GM19455 (cell line): ENCODE measurements at regions not wholly inside any gene's neighbourhood (a gene's known extent, or its start where the extent isn't known, plus 50 kb on each side); places are given as distances from the start of the nearest gene placed in this dataset.
"Not testable (repeated sequence)": the region's sequence is repeated elsewhere in the genome, so short reads cannot be mapped to it uniquely, and the experiment has no call there.

ENCODE experiments used
- ATAC-seq: cut with Tn5 transposase; IDR thresholded peaks from one replicate; pipeline ENCODE4 v1.9.1; 2021; ENCODE audit not compliant: unreplicated experiment

- no peak for ATAC-seq
Measured at GRCh38 chr11:110347660-110348059, 51.2 kb upstream of the RDX start.

DNA sequence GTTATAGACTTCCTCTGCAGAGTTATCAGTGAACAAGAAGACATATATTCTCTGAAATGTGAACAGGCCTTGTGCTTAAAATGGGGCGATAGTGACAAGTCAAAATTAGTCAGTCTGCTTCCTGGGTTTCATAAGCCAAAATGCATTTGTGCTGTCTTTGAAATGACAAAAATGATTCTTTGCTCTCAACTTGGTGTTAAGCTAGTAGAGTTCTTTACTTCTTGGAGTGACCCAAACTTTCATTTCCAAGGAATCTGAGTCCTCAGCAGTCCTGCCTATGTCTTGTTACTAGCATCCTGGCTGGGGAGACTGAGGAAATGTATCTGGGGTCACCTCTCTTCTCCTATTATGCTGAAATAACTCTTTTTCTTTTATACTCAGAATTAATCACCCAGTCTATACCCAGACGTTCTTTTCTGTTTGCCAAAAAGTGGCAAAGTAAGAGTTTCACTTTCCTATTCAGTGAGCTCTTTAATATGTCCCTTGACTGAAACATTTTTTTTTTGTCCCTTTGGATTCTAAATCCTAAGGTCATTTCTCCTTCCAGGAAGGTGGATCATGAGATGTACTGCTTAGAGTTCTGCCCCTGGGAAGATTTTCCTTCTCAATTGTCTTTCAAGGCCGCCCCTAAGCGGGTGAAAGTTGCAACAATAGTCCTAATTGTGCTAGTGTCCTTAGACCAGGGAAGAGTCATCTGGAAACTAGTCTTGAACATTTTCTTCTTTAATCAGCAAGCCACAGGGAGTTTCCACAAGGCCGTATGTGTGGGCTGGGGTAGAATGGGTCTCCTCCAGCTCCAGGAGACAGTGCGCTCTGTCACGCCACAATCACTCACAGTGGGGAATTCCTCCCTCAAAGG lies 53.0 kb upstream of the RDX start:
- ATAC-seq, result peak; percentile 83

DNA sequence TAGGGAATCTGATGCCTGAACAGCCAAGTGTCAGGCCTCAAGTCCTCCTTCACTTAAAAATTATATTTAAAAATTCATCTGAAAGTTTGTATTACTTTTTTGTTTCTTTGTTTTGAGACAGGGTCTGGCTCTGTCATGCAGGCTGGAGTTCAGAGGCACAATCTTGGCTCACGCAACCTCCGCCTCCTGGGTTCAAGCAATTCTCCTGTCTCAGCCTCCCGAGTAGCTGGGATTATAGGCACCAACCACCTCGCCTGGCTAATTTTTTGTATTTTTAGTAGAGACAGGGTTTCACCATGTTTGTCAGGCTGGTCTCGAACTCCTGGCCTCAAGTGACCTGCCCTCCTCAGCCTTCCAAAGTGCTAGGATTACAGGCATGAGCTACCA lies 53.6 kb upstream of the RDX start:
- ATAC-seq, result peak; percentile 4

- no peak for ATAC-seq
Measured at GRCh38 chr11:110355011-110355744, 58.8 kb upstream of the RDX start.

DNA sequence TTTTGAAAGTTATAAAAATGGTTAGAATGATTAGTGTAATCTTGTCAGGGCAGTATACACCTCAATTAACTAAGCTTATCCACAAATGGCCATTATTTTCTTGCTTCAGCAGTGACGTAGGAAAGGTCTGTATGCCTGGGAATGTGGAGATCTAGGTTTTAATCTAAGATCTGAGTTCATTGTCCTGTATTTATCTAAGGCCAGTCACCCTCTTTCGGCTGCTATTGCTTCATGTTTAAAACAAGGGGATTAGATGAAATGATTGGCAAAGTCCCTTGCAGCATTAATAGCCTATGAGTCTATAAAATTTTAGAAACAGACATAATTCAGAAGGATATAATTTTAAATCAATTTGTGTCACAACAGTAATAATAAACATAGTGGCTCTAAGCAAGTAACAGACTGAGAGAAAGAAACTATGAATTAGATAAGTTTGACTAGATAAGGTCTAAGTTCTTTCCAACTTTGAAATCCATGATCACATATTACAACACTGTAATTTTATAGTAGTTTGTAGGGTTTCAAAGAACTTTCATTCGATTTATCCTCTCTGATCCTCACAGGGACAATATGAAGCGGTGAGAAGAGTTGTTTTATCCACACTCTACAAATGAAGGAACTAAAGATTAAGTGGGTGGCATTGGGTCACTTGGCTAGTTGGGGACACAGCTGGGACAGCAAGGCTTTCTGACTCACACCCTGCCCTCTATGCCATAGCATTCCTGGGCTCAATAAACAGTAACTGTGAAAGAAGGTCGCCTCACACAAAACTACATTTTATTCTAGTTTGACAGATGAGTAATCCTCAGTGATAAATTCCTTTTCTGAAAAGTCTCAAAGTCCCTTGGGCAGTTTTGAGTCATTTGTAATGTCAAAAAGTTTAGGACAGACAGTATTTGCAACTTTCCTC lies 60.6 kb upstream of the RDX start:
- no peak for ATAC-seq

- ATAC-seq, result no peak
Measured at GRCh38 chr11:110358336-110358735, 61.9 kb upstream of the RDX start.

- not testable (repeated sequence) for ATAC-seq
Measured at GRCh38 chr11:110360781-110361408, 64.5 kb upstream of the RDX start.

- no peak for ATAC-seq
Measured at GRCh38 chr11:110362971-110363509, 66.6 kb upstream of the RDX start.

DNA sequence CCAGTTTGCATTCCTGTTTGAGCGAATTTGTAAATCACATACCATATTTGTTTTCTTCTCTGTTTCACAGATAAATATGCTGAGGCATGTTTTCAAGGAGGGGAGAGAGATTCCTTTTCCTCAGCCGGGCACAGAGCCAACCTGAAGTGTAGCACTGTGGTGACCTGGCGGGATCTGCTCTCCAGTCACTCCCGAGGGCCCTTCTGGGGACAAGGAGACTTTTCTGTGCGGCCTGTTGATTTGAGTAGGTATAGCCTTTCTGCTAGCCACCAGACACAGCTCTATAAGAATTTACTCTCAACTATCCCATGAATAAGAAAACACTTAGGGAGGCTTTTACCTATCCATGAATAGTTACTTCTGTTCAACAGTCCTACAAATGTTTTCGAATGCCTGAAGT lies 63.5 kb upstream of the FDX1 start:
- no peak for ATAC-seq

GRCh38 chr11:110367571-110367970 lies 62.2 kb upstream of the FDX1 start:
- no peak for ATAC-seq

DNA sequence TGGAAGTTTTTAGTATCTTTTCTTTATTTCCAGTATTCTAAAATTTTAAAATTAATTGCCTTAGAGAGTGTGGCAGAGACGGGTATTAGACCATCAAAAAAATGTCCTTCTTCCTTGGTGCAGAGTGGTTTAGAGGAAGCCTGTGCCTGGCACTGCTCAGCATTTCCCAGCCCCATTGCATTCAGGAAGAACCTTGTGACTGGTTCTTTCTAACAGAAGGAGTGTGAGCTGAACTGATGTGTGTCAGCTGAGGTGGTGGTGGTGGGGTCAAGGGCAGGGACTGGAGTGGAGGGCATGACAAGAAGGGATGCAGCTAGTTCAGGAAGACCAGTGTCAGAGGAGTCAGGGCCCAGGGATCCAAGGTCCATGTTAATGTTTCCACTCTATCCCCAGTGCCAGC lies 58.7 kb upstream of the FDX1 start:
- no peak for ATAC-seq

GRCh38 chr11:110373051-110373702 lies 56.6 kb upstream of the FDX1 start:
- ATAC-seq, result peak; percentile 97

DNA sequence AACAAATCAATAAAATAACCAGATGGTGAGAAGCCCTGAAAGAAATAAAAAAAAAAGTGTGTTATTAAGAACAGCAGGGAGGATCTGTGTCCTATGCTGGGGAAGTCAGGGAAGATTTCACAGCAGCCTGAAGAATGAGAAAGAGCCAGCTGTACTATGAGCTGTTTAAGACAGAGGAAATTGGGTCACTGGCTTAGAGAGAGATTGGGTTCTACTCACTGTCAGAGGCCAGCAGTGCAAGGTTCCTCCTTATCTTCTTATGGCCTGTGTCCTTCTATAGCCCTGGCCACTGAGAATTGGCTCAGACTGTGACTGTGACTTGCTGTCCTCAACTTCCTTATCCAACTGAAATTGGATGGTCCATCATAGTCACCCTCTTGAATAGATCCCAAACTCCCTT lies 54.8 kb upstream of the FDX1 start:
- no peak for ATAC-seq

- ATAC-seq, result no peak
Measured at GRCh38 chr11:110375351-110375750, 54.4 kb upstream of the FDX1 start.

GRCh38 chr11:110376021-110376420 lies 53.7 kb upstream of the FDX1 start:
- no peak for ATAC-seq

DNA sequence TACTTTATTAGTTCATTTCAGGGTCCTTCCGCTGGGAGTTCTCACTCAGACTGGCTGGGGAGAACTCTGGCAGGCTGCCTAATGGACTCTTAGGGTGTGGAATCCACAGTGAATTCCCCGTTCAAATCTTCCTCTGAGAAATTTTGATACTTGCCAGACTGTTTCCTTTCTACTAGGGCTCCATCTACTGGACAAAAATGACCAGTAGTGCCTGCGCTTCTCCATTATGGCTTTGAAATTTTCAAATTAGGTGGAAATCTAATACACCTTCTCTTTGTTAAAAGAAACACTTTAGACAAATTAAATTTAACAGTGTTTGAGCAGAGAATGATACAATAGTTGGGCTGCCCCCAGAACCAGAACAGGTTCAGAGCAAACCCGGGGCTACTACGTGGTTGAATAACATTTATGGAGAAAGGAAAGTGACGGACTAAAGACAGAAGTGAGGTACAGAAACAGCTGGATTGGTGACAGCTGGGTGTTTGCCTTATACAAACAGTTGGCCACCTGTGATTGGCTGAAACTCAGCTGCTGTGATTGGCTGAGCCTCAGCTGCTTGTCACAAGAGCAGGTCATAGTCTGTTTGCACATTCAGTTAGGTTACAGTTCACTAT lies 52.9 kb upstream of the FDX1 start:
- ATAC-seq, result no peak

GRCh38 chr11:110377434-110377833 lies 52.3 kb upstream of the FDX1 start:
- ATAC-seq, result no peak

DNA sequence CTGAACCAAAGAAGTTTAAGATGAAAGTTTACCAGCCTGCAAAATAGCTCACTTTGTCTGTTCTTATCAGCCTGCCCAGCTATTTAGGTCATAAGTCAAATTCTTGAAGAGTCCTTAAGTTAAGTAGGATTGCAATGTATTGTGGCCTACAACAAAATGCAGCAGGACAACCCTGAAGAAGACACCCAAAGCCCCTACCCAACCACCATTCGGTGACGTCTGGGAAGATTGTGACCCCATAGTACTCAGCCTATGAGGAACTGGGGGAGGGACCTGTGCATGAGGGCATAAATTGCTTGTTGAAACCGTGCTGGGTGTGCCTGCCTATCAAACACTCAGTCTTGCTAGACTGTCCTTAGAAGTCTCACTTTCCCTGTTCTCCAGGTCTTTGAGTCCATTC lies 50.5 kb upstream of the FDX1 start:
- no peak for ATAC-seq

DNA sequence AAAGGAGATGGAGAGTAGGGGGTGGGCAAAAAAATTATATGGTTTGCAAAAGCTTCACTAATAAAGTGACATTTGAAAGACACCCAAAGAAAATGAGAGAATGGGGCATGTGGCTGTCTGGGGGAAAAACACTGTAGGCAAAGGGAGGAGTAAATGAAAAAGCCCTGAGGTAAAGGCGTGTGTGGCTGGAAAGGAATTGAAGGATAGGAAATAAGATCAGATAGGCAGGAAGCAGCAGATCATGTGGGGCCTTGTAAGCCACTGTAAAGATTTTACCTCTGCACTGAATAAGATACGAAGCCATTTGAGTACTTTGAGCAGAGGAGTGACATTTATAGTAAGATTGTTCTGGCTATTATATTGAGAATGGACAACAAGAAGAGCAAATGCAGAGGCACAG lies 49.8 kb upstream of the FDX1 start:
- no peak for ATAC-seq
